Activated B cell treated with CpG ODN at 0.5 μM for 24 hours (primary cell): ENCODE measurements at regions not wholly inside any gene's neighbourhood (a gene's known extent, or its start where the extent isn't known, plus 50 kb on each side); places are given as distances from the start of the nearest gene placed in this dataset.
"Not testable (repeated sequence)": the region's sequence is repeated elsewhere in the genome, so short reads cannot be mapped to it uniquely, and the experiment has no call there.

Source experiments
- ATAC-seq: fragments of 200-7000 bp; cut with Tn5 transposase; one replicate; pipeline ENCODE4 v1.10.0; 2021; ENCODE audit warnings: low read depth, mild to moderate bottlenecking, moderate library complexity
- CTCF ChIA-PET: fragments of 350-600 bp; sonication (Branson Sonifier 250); formaldehyde crosslinking; loops from one replicate; lab custom pipeline; 2021; ENCODE audit warnings: antibody characterized with exemption; lab: Charles Lee
- POLR2A ChIA-PET: fragments of 350-600 bp; sonication (Branson Sonifier 250); formaldehyde crosslinking; loops from one replicate; lab custom pipeline; 2021; ENCODE audit warnings: antibody characterized with exemption; lab: Charles Lee
- DNase-seq: peaks from one replicate; pipeline ENCODE4 v3.0.0; 2022
- H3K27ac Mint-ChIP-seq: one replicate; pipeline ENCODE4 v1.8.0; 2020; ENCODE audit warnings: mixed read lengths
- H3K27me3 Mint-ChIP-seq: one replicate; pipeline ENCODE4 v1.8.0; 2021; ENCODE audit warnings: mixed read lengths
- H3K36me3 Mint-ChIP-seq: one replicate; pipeline ENCODE4 v1.8.0; 2021; ENCODE audit warnings: low read depth, mixed read lengths
- H3K4me1 Mint-ChIP-seq: one replicate; pipeline ENCODE4 v1.8.0; 2021; ENCODE audit warnings: mixed read lengths
- H3K4me3 Mint-ChIP-seq: one replicate; pipeline ENCODE4 v1.8.0; 2020; ENCODE audit warnings: mild to moderate bottlenecking, mixed read lengths
- H3K9me3 Mint-ChIP-seq: one replicate; pipeline ENCODE4 v1.8.0; 2020; ENCODE audit warnings: mixed read lengths
- intact Hi-C: fragments of 100-400 bp; cut with micrococcal nuclease; formaldehyde crosslinking; loops from one replicate; pipeline ENCODE4 v1.15.1; 2024
- TF ChIP-seq, protein P1 (sequence below): fragments of 200-600 bp; IDR thresholded peaks from one replicate; pipeline ENCODE4 v1.8.0; 2022; ENCODE audit warnings: antibody characterized with exemption, mild to moderate bottlenecking

GRCh38 chr9:12305211-12305610 lies 388.0 kb upstream of the TYRP1 start:
- DNase-seq, result no peak
- TF ChIP-seq, protein P1, sequence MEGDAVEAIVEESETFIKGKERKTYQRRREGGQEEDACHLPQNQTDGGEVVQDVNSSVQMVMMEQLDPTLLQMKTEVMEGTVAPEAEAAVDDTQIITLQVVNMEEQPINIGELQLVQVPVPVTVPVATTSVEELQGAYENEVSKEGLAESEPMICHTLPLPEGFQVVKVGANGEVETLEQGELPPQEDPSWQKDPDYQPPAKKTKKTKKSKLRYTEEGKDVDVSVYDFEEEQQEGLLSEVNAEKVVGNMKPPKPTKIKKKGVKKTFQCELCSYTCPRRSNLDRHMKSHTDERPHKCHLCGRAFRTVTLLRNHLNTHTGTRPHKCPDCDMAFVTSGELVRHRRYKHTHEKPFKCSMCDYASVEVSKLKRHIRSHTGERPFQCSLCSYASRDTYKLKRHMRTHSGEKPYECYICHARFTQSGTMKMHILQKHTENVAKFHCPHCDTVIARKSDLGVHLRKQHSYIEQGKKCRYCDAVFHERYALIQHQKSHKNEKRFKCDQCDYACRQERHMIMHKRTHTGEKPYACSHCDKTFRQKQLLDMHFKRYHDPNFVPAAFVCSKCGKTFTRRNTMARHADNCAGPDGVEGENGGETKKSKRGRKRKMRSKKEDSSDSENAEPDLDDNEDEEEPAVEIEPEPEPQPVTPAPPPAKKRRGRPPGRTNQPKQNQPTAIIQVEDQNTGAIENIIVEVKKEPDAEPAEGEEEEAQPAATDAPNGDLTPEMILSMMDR, result no peak
- intact Hi-C loops, result no loop called here
- Mint-ChIP-seq H3K4me3 (no peak overlapping the region), H3K27me3 (no peaks in the 10 kb centered on the region), H3K27ac (no peak overlapping the region), H3K4me1 (no peaks in the 10 kb centered on the region), H3K9me3 (peaks cover 7% of the 10 kb centered on the region), H3K36me3 (no peaks in the 10 kb centered on the region)
- CTCF ChIA-PET, result no interaction called here
- no peak for ATAC-seq
- POLR2A ChIA-PET, result no interaction called here

DNA sequence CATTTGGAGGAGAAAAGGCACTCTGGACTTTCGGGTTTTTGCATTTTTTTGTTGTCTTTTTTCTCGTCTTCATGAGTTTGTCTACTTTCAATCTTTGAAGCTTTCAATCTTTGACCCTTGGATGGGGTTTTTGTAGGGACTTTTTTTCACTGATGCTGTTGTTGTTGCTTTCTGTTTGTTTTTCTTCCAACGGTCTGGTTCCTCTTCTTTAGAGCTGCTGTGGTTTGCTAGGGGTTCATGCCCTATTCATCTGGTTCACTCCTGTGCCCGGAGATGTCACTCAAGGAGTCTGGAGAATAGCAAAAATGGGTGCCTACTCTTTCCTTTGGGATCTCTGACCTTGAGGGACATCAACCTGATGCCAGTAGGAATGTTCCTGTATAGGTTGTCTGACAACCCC lies 378.6 kb upstream of the TYRP1 start:
- Mint-ChIP-seq H3K9me3 (peaks cover 22% of the 10 kb centered on the region), H3K4me1 (no peaks in the 10 kb centered on the region), H3K27ac (no peak overlapping the region), H3K36me3 (no peaks in the 10 kb centered on the region), H3K4me3 (no peak overlapping the region), H3K27me3 (no peaks in the 10 kb centered on the region)
- no peak for DNase-seq
- intact Hi-C loops, result no loop called here
- ChIA-PET CTCF (no interaction called here), POLR2A (no interaction called here)
- ATAC-seq, result no peak
- TF ChIP-seq, protein P1, result no peak

DNA sequence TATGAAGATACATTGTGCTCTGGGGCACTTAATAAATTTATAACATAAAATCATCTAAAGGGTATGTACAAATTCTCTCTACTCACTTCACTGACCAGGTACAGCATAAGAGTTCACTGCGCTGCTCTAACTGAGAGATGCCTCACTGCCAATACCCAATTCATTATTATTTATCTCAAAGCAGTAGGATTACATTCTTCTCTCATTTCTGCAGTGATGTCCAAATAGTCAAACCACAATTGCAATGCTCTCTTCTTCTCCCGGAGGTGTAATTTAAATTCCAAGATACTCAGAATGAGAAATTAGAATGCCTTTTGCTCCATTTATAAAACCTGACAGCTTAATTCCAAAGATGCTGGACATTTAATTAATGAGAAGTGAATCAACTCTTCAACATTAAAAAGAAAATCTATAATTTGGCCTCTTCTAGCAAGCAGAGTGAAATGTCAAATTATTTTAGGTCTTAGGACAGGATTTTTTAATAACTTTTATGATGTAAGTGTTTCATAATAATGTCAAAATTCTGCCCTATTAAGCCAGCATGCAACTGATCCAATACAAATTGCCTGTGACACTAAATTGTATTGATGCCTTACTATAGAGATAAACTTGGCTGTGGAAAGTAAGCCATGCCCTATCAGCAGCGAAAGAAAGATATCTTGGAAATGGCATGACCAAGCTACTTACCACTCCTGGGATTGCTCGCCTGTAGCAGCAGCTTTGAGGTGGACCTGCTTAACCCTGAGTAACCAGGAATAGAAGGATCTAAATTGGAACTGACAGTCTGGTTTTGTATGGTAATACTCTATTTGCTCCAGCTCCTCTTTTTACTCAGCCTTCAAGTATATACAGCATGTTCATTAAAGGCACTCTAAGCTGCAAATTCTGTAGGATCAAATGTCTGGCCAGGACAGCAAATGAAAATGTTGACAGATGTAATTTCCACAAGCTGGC lies 374.2 kb upstream of the TYRP1 start:
- H3K4me1 Mint-ChIP-seq, result no peaks in the 10 kb centered on the region
- no peak for DNase-seq
- no peaks in the 10 kb centered on the region for H3K36me3 Mint-ChIP-seq
- H3K9me3 Mint-ChIP-seq, result peaks cover 2% of the 10 kb centered on the region
- POLR2A ChIA-PET, result no interaction called here
- ATAC-seq, result no peak
- CTCF ChIA-PET, result no interaction called here
- intact Hi-C loops, result no loop called here
- TF ChIP-seq, protein P1, result no peak
- H3K27ac Mint-ChIP-seq, result no peak overlapping the region
- H3K4me3 Mint-ChIP-seq, result no peak overlapping the region
- H3K27me3 Mint-ChIP-seq, result no peaks in the 10 kb centered on the region

DNA sequence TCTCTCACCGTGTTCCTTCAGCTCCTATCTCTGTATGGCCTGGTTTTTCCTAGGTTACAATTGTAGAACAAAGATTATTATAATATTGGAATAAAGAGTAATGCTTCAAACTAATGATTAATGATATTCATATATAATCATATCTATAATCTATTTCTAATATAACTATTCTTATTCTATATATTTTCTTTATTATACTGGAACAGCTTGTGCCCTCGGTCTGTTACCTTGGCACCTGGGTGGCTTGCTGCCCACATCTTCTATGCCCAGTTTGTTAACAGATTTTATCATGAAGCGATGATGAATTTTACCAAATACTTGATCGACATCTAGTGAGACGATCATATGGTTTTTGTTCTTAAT lies 363.6 kb upstream of the TYRP1 start:
- no peak overlapping the region for H3K27ac Mint-ChIP-seq
- H3K36me3 Mint-ChIP-seq, result no peaks in the 10 kb centered on the region
- intact Hi-C loops, result loop anchor here (5.0 kb wide), 1 partner anchor 1962 kb away; no protein-coding TSS in a partner anchor
- H3K9me3 Mint-ChIP-seq, result no peaks in the 10 kb centered on the region
- no peak for DNase-seq
- H3K4me3 Mint-ChIP-seq, result no peak overlapping the region
- TF ChIP-seq, protein P1, result no peak
- POLR2A ChIA-PET, result no interaction called here
- no peak for ATAC-seq
- H3K4me1 Mint-ChIP-seq, result no peaks in the 10 kb centered on the region
- CTCF ChIA-PET, result no interaction called here
- H3K27me3 Mint-ChIP-seq, result no peaks in the 10 kb centered on the region

GRCh38 chr9:12333966-12334365 lies 359.2 kb upstream of the TYRP1 start:
- H3K9me3 Mint-ChIP-seq, H3K4me3 Mint-ChIP-seq, ATAC-seq, H3K27me3 Mint-ChIP-seq, POLR2A ChIA-PET, H3K36me3 Mint-ChIP-seq, CTCF ChIA-PET, DNase-seq, H3K4me1 Mint-ChIP-seq, intact Hi-C loops, H3K27ac Mint-ChIP-seq: not testable (repeated sequence)
